ENCODE measurements at regions not wholly inside any gene's neighbourhood (a gene's known extent, or its start where the extent isn't known, plus 50 kb on each side); places are given as distances from the start of the nearest gene placed in this dataset.
"Not testable (repeated sequence)": the region's sequence is repeated elsewhere in the genome, so short reads cannot be mapped to it uniquely, and the experiment has no call there.

DNA sequence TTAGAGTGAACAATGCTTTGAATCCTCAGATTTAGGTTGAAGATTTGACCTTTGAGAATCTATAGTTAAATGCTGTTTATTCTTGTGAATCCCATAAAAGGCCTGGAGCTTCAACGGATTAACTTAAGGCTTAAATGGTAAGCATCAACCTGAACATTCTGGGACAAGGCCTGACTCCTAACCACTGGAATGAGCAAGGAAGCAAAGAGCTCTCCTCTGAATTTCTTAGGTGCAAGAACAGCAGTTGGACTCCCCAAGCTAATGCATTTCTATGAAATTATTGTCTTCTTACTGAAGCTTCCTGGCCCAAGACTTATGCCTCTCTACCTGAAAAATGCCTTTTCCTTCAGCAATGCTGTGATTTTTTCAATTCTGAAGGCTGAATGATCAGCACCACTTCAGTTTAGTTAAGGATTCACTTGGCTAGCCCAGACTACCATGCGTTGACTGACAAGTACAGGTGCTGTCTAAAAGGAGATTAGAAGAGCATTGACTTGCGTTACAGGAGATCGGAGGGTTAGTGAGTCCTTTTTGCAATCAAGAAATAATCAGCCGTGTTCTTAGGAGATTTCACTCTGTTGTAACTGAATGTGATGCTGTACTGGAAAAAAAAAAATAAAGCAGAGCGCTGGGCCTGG is 178.5 kb downstream of the ZC3H11B start:
- DNase-seq (ENCODE audit: low read depth in 2 of 2) = no peak

DNA sequence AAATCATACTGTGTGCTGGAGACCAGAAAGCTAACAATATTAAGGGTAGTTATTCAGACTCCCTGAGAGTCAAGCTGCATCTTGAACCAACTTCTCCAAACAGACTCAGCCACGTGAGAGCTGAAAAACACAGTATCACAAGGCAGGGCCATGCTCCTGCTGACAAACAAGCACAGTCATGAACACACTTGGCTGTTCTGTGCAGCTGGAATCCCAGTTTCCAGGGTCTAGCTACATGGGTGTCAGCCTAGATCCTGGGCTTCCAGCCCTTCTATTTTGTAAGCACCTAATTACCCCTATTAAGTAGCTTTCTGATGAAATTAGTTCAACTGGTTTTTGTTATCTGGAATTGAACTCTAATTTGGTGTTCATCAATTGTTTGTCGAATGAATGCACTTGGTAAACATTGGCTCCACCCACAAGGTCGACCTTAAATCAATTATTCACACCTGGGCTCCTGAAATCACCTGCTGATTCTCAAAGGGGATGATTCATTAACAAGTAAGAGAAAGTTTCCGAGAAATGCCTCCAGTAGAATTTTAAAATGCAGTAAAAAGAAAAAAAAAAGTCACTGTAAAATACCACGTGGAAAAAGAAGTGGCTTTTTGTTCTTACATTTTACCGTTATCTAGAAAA is 179.3 kb downstream of the ZC3H11B start:
- DNase-seq (ENCODE audit: low read depth in 2 of 2) = no peak

DNA sequence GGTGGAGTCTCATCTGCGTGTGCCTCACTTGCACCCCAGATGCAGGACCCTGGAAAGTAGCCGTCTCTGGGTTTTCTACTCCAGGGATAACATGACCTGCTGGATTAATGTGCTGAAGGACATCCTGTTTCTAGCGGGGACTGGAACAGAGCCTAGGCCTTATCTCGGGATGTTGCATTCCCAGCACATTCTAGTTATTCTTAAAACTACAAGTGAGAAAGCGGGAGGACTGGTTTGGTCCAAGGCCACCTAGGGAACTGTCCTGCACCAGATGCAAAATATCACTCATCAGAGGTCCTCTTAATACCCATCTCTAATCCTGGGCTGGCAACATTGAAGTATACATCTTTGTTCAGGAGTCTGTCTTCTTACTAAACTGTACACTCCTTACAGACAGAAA is 179.9 kb downstream of the ZC3H11B start:
- DNase-seq (ENCODE audit: low read depth in 2 of 2) = no peak

DNA sequence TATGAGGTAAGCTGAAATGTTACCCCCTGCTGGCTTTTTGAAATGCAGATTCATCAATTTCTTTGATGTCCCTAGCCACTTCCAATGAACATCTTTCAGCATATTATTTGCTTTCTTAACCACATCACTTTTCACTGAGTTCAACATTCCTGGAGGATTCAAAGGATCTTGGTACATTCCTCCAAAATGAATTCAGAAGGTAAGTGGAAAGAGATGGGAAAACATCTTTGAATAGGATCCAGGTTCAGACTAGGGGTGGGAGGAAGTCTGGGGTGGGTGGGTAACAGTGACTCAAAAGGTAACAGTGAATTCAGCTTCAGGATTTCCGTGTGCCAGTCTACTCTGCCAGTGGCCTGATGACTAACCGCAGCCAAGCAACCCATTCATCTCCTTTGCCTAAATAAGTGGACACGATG is 180.7 kb downstream of the ZC3H11B start:
- DNase-seq (ENCODE audit: low read depth in 2 of 2) = no peak

DNA sequence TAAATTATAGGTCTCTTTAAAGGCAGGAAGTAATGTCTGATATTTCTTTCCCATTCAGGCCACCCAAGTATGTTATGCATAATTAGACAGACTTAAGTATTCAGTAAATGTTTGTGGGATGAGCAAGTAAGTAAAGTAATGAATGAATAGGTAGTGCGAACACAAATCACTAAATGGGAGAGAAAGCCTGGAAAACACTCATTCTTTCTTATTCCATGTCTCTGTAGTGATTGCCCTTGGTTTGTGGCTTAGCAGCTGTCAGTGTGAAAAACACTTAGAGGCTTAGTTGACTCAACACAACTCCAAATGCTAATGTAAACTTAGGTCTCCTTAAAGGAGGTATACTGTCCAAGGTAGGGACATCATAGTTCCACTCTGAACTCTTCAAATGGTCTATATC is 182.5 kb downstream of the ZC3H11B start:
- no peak for DNase-seq (ENCODE audit: low read depth in 2 of 2)

DNA sequence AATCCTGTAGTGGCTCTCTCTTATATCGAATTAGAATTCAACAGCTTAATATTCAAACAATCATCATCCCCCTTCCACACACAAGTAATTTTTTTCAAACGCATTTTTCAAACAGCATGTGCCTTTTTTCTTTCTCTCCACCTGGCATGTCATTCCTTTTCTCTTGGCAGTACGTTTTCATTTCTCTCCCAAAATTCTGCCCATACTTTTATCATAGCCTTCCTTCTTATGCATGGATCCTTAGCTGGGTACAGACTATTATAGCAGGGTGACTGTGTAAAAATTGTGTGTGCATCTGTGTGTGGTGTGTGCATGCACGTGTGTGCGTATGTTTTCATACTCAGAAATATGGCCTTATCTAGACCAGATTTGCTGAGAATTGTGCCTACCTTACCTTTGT is 184.3 kb downstream of the ZC3H11B start:
- DNase-seq (ENCODE audit: low read depth in 2 of 2) = no peak

DNA sequence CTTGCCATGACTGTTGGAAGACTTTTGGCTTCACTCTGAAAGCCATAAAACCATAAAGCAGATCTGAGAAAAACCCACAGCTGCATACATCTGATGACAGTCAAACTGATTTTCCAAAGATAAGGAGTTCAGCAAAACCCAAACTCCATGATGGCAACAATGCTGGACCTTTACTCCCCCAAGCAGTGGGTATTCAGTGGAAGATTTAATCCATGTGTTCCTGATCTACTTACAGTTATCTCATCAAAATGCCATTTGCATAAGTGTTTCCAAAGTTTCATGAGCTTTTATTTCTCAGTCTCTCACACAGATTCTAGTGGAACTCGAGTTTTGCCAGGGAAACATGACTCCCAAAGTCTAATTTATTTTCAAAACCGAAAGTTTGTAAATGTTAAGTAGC is 184.9 kb downstream of the ZC3H11B start:
- DNase-seq (ENCODE audit: low read depth in 2 of 2) = no peak

DNA sequence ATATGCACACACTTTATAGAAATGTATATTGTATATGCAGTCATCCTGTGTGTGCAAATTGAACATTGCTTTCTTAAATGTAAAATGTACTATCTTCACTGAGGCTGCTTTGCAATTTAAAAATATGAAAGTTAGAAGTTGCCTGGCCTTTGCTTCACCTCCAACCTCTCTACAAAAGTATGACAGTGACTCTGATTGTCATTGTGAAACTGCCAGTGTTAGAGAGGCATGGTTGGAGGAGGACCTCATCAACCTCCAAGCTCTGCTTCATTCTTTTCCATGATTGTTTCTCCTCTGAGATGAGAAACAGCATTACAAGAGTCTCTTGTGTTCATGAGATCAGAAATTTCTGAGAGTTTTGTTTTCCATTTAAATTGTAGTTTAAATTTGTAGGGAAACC is 185.5 kb downstream of the ZC3H11B start:
- no peak for DNase-seq (ENCODE audit: low read depth in 2 of 2)

DNA sequence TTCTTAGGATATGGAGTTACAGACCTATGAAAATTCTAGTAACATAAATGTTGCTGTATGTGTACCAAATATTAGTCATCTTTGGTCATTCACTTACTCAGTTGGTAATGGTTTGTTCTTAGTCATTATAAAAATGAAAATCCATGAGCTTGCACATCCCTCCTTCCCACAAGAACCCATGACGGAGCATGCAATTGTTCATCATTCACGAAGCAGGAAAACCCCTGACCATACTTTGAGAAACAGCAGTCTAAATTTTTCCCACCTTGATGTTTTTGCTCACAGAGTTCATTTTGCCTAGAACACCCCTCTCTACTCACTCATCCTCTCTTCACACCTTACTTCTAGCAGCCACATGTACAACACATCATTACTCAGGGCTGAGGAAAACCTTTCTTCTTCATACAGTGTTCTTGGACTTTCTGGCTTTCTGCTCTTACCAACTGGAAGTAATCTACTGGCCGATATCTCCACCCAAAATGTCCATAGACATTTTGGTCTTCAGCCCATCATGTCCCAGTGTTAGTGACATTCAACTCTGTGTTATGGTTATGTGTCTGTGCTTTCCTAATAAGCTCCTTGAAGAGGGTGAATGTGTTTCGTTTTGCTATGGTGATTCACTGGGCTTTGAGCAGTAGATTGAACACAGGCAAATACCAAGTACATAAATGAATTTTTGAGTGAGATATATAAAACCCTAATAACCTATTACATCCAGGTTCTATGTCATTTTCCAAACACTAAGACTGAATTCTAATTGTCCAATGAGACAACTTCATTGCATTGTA is 189.9 kb downstream of the ZC3H11B start:
- no peak for DNase-seq (ENCODE audit: low read depth in 2 of 2)

DNA sequence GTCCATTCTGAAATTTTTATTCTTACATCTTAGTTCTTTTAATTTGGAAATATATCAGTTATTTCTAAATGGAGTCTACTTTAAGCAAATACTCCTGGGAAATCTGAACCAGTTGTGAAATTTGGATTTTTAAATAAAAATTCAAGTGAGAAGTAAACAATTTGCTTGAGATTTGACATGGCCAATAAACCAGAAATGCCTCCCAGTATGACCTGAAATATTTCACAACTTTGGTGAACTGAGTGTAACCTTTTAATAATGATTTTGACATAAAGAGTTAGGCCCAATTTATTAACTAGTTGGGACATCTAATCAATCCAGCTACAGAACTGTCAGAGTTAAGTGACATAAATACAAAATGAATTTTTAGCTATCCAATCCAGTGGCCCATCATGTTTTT is 192.0 kb downstream of the ZC3H11B start:
- DNase-seq (ENCODE audit: low read depth in 2 of 2) = no peak

DNA sequence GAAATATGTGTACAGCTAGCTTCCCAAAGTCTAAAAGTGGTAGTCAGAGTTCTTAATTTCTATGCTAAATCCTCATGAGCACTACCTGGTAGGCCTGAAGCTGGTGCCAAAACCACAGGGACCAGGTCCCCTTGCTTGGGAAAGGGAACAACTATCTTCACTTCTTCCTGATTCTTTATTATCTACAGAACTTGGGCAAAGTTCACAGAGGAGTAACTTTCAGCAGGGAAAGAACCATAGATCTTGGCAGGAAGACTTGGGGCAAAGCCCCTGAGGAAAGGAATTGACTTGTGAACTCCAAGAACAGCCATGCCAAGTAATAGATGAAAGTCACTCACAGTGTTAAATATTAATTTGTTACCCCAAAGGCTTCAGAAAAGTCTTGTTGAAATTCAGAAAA is 193.0 kb downstream of the ZC3H11B start:
- no peak for DNase-seq (ENCODE audit: low read depth in 2 of 2)

DNA sequence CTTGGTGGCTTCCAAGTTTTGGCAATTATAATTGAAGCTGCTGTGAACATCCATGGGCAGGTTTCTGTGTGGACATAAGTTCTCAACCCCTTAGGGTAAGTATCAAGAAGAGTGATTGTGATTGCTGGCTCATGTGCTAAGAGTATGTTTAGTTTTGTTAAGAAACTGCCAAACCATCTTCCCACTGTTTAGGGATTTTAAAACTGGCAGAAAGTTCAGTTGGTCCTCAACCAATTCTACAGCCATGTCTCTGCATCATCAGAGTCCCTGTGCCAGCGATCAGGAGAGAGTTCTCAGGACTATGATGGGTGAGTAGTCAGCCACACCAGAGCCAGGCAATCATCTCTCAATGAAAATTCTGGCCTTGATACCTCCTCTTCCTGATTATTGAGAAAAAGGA is 193.8 kb downstream of the ZC3H11B start:
- no peak for DNase-seq (ENCODE audit: low read depth in 2 of 2)

DNA sequence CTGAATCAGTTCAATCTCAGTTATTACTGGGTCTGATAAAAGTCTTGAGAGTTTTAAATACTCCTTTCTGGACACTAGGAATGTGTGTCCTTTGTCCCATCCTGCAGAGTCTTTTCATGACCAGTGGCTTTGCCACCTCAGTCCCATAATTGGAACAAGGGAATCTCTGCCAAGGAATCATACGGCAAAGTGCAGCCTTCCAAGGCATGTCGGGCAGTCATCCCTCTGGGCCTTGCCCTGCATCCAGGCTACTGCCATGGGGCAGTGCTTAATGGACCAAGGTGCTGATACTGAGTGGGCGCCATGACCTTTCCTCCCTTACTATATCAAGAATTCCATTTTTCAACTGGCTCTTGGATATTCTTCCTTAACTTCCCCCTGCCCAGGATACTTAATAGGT is 195.3 kb downstream of the ZC3H11B start:
- no peak for DNase-seq (ENCODE audit: low read depth in 2 of 2)

DNA sequence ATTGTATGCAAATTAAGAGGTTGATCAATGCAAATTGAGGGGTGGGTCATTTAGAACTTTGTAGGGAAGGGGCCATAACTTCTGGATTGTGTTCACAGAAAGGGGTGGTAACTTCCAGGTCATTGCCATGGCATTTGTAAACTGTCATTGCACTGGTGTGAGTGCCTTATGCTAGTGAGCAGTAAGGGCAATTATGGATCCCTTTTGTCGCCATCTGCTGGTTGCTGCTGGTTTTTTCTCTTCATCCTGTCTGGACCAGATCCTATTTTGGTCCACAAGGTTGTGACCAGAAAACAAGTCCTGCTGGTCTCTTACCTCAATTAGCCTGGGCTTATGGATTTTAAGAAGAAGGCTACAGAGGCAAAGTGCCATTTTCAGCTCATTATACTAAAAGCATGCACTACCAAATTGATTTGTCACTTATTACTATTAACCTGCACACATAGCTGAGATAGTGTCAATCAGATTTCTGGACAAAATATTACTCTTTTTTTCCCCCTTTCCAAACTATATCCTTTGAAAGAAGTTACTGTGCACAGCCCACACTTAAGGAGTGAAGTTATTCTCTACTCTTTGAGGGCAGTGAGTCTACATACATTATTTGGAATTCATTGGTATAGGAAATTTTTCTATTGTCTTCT is 196.2 kb downstream of the ZC3H11B start:
- DNase-seq (ENCODE audit: low read depth in 2 of 2) = peak; percentile 28 to 47

DNA sequence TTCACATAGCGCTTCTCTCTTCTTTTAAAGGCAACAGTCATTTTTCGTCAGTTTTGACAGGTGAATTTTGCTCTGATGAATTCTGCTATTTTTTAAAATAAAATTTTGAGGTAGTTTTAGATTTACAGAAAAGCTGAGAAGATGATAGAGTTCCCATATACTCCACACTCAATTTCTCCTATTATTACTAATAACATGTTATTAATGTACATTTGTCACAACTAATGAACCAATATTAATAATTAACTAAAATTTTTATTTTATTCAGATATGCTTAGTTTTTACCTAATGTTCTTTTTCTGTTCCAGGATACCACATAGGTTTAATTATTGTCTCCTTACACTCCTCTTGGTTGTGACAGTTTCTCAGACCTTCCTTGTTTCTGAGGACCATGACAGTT is 197.0 kb downstream of the ZC3H11B start:
- no peak for DNase-seq (ENCODE audit: low read depth in 2 of 2)

DNA sequence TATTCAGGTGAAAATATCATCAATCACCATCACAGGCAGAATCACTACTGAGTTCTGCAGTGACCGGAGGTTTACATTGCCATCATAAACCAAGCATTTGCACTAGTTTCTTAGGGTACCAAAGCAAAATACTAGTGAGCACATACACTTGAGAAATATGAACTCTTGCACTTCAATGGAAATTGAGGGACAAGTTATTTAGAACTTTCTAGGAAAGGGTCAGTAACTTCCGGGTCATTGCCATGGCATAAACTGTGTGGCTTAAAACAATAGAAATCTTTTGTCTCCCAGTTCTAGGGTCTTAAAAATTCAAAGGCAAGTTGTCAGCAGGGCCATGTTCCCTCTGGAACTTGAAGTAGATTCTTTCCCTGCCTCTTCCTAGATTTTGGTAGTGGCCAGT is 197.5 kb downstream of the ZC3H11B start:
- DNase-seq (ENCODE audit: low read depth in 2 of 2) = no peak

DNA sequence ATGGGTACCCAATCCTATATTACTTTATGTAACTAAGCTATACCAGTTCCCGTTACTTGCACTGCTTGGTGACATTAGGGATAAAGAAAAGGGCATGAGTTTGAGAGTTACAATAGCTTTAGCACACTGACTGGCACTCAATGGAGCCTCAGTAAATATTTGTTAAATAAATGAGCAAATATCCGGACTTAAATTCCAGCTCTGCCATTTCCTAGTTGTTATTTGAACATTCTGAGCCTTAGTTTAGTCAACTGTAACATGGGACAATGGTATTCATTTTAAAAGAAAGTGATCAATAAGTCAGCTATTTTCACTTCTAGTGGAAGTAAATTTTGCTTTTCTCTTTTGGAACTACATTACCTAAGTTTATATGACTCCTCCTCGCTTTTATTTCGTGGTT is 198.7 kb downstream of the ZC3H11B start:
- DNase-seq (ENCODE audit: low read depth in 2 of 2) = no peak

DNA sequence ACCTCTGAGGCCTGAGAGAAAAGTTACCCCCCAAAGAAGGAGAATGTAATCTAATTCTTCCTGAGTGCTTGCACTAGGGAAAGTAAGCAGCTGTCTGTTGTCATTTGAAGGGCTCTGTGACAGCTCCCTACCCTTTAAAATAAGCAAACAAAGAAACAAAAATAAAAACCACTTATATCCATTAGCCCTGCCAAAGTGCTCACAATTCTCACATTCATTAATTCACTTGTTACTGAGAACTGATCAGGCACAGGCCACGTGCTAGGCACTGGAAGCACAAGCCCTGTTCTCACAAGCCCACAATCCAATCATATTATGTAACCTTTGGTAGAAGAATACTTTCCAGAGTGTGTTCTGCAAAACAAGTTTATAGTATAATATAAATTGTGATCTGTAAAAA is 199.4 kb downstream of the ZC3H11B start:
- DNase-seq (ENCODE audit: low read depth in 2 of 2) = no peak

DNA sequence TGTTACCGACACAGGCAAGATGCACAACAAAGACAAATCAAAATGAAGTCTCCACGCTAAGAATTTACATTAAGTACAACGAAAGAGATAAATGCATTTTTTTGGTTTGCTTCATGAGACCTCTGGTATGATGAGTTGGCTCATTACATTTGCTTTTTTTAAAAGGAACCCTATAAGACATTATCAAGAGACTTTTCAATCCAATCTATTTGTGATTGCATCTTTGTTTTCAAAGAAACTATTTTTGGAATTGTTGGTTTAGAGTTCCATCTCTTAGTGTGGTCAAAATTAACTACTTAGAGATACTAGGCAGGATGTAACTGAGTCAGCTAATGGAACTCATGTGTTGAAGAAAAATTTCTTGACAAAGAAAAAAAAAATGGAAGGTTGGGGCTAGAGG is 200.1 kb downstream of the ZC3H11B start:
- DNase-seq (ENCODE audit: low read depth in 2 of 2) = no peak

DNA sequence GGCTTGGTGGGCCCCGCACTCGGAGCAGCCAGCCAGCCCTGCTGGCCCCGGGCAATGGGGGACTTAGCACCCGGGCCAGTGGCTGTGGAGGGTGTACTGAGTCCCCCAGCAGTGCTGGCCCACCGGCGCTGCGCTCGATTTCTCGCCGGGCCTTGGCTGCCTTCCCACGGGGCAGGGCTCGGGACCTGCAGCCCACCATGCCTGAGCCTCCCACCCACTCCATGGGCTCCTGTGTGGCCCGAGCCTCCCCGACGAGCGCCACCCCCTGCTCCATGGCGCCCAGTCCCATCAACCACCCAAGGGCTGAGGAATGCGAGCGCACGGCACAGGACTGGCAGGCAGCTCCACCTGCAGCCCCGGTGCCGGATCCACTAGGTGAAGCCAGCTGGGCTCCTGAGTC is 202.2 kb downstream of the ZC3H11B start:
- DNase-seq (ENCODE audit: low read depth in 2 of 2) = not testable (repeated sequence)

DNA sequence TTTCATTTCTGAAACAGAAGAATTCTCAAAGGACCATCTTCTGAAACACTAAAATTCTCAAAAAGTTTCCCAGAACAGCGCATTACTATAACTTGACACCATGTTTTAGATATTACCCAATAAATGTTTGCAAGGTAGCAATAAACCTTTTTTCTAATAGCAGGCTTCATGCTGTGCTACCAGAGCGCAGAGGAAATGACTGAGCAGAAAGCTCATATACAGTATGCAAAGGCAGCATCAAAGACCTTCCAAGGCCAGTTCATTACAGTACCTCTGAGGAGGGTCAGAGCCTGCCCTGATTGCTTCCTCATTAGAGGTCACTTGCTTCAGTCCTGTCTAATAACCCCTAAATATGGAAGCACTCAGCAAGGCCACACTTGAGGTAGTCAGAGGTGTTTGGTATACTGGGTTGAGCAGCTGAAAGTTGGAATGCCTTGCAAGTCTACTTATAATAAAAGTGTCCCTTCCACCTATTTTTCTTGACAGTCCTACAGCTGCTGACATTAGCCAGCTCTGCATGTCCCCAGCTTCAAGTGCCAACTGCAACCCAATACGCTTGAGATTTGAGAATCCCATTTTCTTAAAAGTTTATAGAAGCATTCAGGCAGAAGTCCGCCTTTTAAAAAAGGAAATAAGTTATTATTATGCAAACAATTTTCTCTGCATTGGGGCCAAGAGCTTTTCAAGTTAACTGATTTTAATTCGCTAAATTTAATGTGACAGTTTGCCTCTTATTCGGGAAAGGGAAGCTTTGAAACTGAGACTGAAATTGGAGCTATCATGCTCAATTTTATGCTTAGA is 207.2 kb downstream of the ZC3H11B start:
- DNase-seq (ENCODE audit: low read depth in 2 of 2) = no peak

DNA sequence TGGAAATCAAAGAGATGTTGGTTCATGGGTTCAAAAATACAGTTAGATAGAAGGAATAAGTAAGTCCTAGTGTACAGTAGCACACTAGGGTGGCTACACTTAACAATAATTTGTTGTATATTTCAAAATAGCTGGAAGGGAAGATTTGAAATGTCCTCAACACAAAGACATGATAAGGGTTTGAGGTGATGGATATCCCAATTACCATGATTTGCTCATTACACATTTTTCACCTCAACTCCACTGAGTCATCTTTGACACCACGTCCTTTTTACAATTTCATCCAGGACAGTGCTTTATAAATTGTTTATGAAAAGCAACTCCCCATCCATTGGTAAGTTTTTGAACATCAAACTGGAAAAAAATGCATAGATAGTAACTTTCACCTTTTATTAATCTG is 208.3 kb downstream of the ZC3H11B start:
- no peak for DNase-seq (ENCODE audit: low read depth in 2 of 2)

Data from stimulated activated CD4-positive, alpha-beta T cell treated with anti-CD3 and anti-CD28 coated beads, Interleukin-15, amount 100 ng/mL, for 48 hours (primary cell).